HUDEP-2 (cell line): ENCODE measurements at regions not wholly inside any gene's neighbourhood (a gene's known extent, or its start where the extent isn't known, plus 50 kb on each side); places are given as distances from the start of the nearest gene placed in this dataset.

ENCODE experiments used
- DNase-seq, 76 experiments: peaks; one replicate each; lab custom pipeline; 2025; ENCODE audit not compliant: unreplicated experiment in 76 of 76; lab: John Stamatoyannopoulos, UW

DNA sequence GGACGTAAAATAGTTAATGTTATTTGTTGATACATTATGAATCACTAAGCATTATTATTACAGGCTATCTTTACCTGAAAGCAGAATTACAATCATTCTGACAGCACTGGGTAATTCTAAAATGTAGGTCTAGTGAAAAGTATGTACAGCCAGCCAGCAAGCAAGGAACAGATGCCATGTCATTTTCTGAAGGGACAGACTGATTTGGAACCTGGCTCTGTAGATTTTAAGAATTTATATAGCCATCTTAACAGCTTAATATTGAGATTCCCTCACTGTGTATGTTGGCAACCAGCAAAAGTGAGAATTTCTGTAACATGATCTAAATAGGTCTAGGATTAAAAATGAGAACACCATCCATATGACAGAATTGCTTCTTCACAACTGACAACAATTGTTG lies 359.4 kb downstream of the ZIC4 start:
- DNase-seq: no peak

DNA sequence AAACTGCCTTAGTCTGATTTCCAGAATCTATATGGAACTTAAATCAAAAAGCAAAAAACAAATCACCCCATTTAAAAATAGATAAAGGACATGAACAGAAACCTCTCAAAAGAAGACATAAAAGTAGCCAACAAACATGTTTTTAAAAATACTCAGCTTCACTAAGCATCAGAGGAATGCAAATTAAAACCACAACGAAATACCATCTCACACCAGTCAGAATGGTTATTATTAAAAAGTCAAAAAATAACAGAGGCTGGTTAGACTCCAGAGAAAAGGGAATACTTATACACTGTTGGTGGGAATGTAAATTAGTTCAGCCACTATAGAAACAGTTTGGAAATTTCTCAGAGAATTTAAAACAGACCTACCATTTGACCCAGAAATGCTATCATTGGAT lies 367.9 kb downstream of the ZIC4 start:
- DNase-seq: no peak

GRCh38 chr3:147034359-147034758 lies 372.0 kb downstream of the ZIC4 start:
- no peak for DNase-seq

DNA sequence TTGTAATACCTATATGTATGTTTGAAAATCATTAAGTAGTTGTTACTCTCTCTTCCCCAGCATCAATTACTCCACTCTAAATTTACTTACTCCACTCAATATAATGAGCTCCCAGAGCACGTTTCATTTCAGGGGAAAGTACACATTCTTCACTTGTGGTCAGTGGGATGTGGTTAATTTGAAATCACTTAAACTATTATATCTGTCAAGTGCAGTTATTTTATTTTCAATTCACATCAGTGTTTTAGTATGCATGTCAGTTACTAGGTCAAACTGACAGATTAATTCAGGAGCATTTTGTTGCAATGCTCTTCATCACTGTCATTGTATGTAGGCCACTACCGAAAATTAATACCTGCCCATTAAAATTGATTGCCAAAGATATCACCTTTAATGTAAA lies 376.1 kb downstream of the ZIC4 start:
- no peak for DNase-seq

DNA sequence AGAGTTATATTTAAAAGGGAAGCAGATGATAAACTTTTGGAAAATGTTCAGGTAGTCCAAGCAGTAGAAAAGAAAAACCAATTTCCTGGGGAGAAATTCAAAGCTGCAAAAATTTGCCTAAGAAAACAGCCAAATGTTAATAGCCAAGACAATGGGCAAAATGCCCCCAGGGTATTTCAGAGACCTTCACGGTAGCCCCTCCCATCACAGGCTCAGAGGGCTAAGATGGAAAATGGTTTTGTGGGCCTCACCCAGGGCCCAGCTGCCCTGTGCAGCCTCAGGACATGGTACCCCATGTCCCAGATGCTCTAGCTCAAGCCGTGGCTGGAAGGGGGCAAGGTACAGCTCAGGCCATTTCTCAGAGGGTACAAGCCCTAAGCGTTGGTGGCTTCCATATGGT lies 391.0 kb downstream of the ZIC4 start:
- no peak for DNase-seq

DNA sequence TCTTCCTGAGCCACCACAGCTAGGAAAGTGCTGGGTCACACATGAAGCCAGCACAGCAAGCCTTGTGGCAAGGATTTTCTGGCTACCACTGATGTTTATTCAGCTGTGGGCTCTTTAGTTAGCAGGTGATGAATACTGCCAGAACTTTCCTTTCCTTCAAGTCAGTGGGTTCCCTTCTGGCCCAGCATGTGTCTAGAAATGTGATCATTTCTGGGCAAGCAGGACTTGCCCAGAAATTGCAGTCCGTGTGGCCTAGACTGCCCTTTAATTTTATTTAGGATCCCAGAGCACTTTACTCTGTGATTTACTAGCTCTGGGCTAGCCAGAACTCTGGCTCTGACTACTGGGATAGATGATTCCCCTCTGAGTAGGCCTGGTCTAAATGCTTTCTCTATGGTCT lies 397.5 kb downstream of the ZIC4 start:
- no peak for DNase-seq

- DNase-seq: no peak
Measured at GRCh38 chr3:147008458-147008857, 397.9 kb downstream of the ZIC4 start.

DNA sequence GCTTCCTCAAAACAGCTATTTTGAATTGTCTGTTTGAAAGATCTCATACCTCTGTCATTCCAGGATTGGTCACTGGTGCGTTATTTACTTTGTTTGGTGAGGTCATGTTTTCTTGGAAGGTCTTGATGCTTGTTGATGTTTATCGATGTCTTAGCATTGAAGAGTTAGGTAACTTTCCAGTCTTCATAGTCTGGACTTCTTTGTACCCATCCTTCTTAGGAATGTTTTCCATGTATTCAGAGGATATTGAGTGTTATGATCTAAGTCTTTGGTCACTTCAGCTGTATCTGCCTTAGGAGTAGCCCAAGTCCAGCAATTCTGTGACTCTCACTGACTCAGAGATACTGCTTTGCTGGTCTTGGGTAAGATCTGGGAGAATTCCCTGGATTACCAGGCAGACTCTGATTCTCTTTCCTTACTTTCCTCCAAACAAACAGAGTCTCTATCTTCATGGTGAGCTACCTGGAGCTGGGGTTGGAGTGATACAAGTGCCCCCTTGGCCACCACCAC lies 398.6 kb downstream of the ZIC4 start:
- DNase-seq: no peak

DNA sequence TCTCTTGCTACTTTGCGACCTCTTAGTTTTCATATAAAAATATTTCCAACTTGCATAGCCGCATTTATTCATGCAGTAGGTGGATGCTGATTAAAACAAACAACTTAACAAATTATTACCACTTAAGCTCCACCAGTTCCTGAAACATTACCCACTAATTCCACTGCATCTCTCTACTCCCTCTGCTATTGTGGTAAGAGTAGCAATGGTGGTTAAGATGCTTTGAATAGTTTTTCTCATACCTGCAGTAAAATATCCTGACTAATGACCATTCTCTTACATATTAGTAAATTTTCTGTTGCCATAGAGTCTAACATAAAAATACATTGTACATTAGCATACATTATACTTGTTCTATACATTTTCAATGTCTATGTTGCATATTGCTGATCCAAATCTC lies 397.6 kb upstream of the PLSCR5 start:
- DNase-seq: no peak

DNA sequence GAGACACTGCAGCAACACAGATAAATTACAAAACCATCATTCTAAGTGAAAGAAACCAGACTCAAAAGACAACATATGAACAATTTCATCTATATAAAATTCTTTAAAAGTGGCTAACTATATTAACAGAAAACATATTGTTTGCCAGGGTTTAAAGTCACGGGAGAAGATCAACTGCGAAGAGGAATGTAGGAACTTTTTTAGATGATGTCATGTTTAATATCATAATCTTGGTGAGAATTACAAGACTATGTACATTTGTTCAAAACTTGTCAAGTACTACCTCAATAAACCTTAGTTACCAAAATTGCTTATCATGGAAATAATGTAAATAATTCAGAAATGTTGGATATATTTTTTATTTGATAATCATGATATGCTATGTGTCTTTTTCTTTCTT lies 395.1 kb upstream of the PLSCR5 start:
- no peak for DNase-seq

DNA sequence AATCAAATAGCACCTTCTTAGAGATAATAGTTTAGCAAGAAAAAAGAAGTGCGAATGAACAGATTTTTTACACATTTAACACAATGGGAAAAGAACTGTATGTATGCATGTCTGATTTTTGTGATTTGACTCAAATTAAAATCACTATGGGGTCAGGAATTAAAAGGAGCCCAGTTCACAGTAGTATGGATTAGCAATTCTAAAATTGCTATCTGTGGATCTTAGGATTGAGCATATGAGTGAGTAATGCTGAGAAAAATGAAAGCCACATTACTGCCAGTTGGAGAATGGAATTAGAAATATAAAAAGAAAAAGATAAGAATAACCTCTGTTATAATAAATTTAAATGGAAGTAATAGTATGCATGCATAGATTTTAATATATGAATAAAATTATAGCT lies 386.8 kb upstream of the PLSCR5 start:
- DNase-seq: no peak

DNA sequence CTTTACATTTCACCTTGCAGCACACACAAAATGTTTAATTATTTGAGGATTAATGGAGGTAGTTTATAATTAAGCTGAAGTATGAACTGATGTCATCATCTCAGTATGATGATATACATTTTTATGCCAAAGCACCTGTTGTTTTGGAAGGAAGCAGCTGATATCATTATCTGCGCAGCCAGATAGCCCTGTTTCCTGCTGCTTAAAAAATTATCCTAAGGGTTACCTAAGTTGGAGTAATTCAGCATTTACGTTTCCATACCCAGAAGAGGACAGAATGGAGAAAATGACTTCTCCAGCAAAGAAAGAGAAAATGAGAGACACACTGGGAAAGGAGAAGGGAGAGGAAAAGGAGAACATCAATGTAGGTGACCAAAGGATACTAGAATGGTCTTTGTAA lies 370.3 kb upstream of the PLSCR5 start:
- no peak for DNase-seq

DNA sequence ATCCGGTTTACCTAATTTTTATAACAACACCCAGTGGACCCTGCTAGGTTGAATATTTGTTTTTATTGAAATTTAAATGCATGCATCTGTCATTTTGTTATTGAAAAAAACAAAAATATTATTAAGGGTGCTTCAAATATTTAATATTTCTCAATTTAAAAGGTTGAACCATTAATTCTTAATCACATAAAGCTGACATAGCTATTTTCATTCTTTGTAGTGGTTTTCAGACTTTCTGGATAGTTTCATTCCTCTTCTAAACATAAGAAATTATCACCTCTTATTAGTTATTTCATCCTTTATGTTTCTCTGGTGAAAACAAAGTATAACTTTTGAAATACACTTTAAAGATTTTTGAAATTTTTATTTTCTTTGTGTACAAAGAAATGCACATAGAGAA lies 369.9 kb upstream of the PLSCR5 start:
- no peak for DNase-seq

DNA sequence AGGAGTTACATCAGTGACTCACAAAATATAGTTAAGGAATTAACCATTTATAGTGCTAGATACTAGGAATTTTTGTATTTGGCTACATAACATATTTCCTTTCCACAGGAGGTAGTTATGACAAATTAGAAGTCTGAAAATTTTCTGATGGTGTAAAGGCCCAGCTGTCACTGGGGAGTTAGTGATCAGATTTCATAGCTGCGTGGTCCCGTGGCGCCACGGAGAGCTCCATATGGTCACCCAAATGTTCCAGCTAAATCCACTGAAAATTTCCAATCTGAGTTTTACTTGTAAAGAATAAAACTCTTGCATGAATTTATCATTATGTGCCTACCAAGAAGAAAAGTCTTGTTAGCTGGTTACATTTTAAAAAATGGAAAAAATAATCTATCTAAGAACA lies 368.9 kb upstream of the PLSCR5 start:
- DNase-seq: no peak

- DNase-seq: no peak
Measured at GRCh38 chr3:146972726-146973125, 367.6 kb upstream of the PLSCR5 start.

- no peak for DNase-seq
Measured at GRCh38 chr3:146970236-146970635, 365.1 kb upstream of the PLSCR5 start.

- DNase-seq: no peak
Measured at GRCh38 chr3:146969356-146969755, 364.2 kb upstream of the PLSCR5 start.

DNA sequence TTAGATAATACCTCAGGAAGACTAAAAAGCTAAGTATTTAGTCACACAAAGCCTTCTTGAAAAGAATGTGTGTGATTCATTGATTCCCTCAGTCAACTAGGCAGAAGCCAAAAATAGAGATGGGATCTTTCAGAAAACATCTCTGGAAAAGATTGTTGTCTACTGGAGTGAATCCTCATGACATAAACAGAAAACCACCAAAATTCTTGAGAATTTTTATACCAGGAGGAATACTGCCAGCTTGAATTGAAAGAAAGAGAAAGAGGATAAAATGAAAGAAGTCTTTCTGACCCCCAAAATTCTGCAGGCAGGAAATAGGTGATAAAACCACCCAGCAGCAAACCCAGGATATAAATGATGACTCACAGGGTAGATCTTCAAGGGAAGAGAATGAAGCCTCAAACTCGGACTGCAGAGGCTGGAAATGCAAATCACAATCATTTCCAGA lies 363.1 kb upstream of the PLSCR5 start:
- DNase-seq: no peak

- no peak for DNase-seq
Measured at GRCh38 chr3:146967783-146968182, 362.6 kb upstream of the PLSCR5 start.

DNA sequence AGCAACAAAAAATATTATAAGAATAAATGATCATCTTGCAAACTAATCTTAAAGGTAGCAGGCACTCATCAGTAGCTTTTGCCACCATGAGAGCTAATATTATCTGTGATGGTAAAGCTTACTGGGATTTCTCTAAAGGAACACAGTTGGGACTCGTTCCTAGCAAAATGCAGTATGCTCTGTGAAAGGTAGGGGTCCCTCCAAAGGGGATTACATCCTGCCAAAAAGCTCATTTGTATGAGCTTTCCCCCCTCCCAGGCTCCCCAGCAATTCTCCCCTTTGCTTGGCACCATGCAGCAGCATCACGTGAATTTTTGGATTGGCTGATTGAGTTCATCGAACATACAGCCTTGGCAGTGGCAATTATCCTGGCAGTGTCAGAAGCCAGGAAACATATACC lies 361.0 kb upstream of the PLSCR5 start:
- no peak for DNase-seq

DNA sequence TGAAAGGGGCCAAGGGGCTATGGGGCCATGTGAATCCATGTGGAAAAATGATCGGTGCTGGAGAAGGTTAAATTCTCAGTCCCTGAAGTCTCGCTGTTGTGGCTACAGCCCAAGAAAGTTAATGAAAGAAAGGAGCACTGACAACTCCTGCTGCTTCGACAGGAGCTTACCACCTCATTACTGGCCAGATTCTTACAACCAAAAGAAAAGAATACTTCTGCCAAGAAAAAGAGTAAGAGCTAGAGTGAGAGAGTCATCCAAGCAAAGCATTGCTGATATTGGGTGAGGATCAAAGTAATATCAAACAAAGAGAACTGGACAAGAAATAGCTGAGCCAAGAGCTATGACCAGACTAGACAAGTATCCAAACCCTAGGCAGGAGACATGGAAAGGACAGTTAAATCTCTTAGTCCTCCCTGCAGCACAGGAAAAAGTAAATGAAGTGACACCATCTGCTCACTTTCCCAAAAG lies 348.4 kb upstream of the PLSCR5 start:
- DNase-seq: no peak

DNA sequence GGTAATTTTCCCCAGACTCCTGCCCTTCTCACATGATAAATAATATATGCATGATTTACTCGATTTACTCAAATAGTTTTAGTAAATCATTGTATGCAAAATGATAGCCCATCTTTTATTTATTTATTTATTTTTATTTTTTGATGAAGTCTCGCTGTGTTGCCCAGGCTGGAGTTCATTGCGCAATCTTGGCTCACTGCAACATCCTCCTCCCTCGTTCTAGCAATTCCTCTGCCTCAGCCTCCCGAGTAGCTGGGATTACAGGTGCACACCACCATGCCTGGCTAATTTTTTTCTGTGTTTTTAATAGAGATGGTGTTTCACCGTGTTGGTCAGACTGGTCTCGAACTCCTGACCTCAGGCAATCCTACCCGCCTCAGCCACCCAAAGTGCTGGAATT lies 343.8 kb upstream of the PLSCR5 start:
- no peak for DNase-seq

DNA sequence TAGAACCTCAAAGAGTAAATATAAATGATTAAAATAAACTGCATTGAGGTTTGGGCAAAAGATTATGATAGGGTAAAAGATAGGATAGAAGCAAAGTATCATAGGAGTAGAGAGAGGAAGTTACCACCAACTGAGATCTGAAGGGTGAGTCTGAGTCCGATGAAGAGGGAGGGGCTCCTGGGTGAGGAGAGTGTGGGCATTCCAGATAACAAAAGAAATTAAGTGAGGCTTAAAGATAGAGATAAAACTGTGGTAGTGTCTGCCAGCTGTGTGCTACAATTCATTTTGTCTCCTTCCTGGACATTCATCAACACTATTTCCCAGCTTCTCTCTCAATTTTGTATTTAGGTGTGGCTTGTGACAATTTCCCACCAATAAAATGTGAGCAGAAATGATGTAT lies 343.0 kb upstream of the PLSCR5 start:
- DNase-seq: peak in 73 of 76 experiments; percentile 10 to 91 (median 65)
